Endothelial cell (in vitro differentiated cells): ENCODE measurements at regions not wholly inside any gene's neighbourhood (a gene's known extent, or its start where the extent isn't known, plus 50 kb on each side); places are given as distances from the start of the nearest gene placed in this dataset.
"Not testable (repeated sequence)": the region's sequence is repeated elsewhere in the genome, so short reads cannot be mapped to it uniquely, and the experiment has no call there.

Source experiments
- DNase-seq: peaks from one replicate; pipeline ENCODE4 v3.0.0; 2021; ENCODE audit warnings: low spot score
- H3K27ac Mint-ChIP-seq: one replicate; pipeline ENCODE4 v1.8.0; 2021; ENCODE audit warnings: mixed read lengths, inconsistent platforms; ENCODE audit not compliant: unreplicated experiment
- H3K27me3 Mint-ChIP-seq: one replicate; pipeline ENCODE4 v1.8.0; 2021; ENCODE audit warnings: mild to moderate bottlenecking, moderate library complexity, mixed read lengths, inconsistent platforms; ENCODE audit not compliant: unreplicated experiment
- H3K36me3 Mint-ChIP-seq: one replicate; pipeline ENCODE4 v1.8.0; 2021; ENCODE audit warnings: mild to moderate bottlenecking, low read depth, mixed read lengths, inconsistent platforms; ENCODE audit not compliant: unreplicated experiment
- H3K4me1 Mint-ChIP-seq: one replicate; pipeline ENCODE4 v1.8.0; 2021; ENCODE audit warnings: mild to moderate bottlenecking, mixed read lengths, inconsistent platforms; ENCODE audit not compliant: unreplicated experiment
- H3K4me3 Mint-ChIP-seq: one replicate; pipeline ENCODE4 v1.8.0; 2021; ENCODE audit warnings: mild to moderate bottlenecking, mixed read lengths, inconsistent platforms; ENCODE audit not compliant: unreplicated experiment
- H3K9me3 Mint-ChIP-seq: one replicate; pipeline ENCODE4 v1.8.0; 2021; ENCODE audit warnings: mixed read lengths, inconsistent platforms; ENCODE audit not compliant: unreplicated experiment
- CTCF ChIP-seq: fragments of 200-600 bp; sonication (generic); IDR thresholded peaks from one replicate; pipeline ENCODE4 v1.5.0; 2021; ENCODE audit warnings: antibody characterized with exemption; ENCODE audit not compliant: unreplicated experiment

GRCh38 chr5:102154791-102155605 is 141.1 kb downstream of the SLCO4C1 start:
- not testable (repeated sequence) for H3K9me3 Mint-ChIP-seq, H3K4me3 Mint-ChIP-seq, H3K4me1 Mint-ChIP-seq, H3K36me3 Mint-ChIP-seq, H3K27me3 Mint-ChIP-seq, H3K27ac Mint-ChIP-seq, DNase-seq

DNA sequence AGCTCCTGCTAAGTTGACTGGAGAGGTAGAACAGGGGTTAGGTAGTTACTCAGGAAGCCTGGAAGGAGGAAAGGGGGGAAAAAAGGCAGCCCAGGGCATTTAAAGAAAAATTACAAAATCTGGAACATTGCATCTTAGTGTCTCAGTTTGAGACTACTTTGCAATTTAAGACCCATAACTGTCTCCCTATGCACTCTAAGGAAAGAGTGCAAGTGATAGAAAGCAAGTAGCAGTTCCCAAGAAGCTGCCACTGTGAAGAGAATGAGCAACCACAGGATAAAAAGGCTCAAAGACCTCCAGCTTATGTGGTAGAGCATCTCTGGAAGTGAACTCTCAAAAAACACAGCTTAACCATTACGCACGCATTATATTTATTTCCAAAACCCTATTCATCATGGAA is 141.8 kb downstream of the SLCO4C1 start:
- Mint-ChIP-seq H3K4me1 (no peaks in the 10 kb centered on the region), H3K4me3 (no peak overlapping the region), H3K36me3 (no peaks in the 10 kb centered on the region), H3K9me3 (no peaks in the 10 kb centered on the region), H3K27ac (no peak overlapping the region), H3K27me3 (no peaks in the 10 kb centered on the region)
- TF ChIP-seq CTCF = no peak
- no peak for DNase-seq

- H3K4me3 Mint-ChIP-seq = no peak overlapping the region
Observed at GRCh38 chr5:102153003-102153759, 142.9 kb downstream of the SLCO4C1 start.

DNA sequence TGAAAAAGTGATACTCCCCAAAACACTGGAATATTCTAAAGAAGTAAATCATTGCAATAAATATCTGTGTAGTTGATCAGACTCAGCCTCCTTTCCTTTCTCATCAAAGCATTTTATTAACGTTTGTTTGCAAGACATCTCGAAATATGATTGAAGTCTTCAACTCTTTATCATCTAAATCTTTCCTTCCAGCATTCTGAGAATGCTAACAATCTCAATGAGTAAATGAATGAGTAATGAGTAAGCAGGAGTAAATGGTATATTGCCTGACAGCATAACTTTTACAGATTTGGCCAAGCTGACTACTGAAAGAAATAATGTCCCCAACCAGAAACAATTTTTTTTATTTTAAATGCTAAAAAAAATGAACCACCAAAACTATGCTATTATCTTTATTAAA is 157.1 kb downstream of the SLCO4C1 start:
- Mint-ChIP-seq H3K4me3 (no peak overlapping the region), H3K27ac (no peak overlapping the region), H3K27me3 (no peaks in the 10 kb centered on the region), H3K9me3 (no peaks in the 10 kb centered on the region), H3K36me3 (no peaks in the 10 kb centered on the region), H3K4me1 (no peaks in the 10 kb centered on the region)
- TF ChIP-seq CTCF = no peak
- no peak for DNase-seq

More at GRCh38 chr5:102153003-102153759, 142.9 kb downstream of the SLCO4C1 start:
- TF ChIP-seq CTCF = peak; percentile 50
- peak; percentile 24 for DNase-seq
- H3K9me3 Mint-ChIP-seq = no peaks in the 10 kb centered on the region
- no peaks in the 10 kb centered on the region for H3K27me3 Mint-ChIP-seq
- H3K27ac Mint-ChIP-seq = no peak overlapping the region
- no peaks in the 10 kb centered on the region for H3K36me3 Mint-ChIP-seq
- H3K4me1 Mint-ChIP-seq = no peaks in the 10 kb centered on the region

DNA sequence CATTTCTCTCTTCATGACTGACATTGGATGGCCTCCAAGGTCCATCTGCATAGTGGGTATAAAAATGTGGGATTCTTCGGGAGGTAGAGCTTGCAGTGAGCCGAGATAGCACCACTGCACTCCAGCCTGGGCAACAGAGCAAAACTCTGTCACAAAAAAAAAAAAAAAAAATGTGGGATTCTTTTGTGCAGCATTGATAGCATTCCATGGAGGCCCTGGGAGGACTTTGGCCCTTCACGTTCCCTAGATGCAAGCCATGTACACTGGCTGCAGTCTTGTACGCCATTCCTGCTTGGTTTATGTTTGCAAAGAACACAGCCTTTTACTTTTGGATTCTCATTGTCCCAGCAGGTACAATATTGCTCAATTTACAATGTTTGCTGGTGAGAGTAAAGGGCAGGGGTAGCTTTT is 157.8 kb downstream of the SLCO4C1 start:
- no peak overlapping the region for H3K4me3 Mint-ChIP-seq
- H3K36me3 Mint-ChIP-seq = no peaks in the 10 kb centered on the region
- H3K27me3 Mint-ChIP-seq = no peaks in the 10 kb centered on the region
- H3K4me1 Mint-ChIP-seq = no peaks in the 10 kb centered on the region
- TF ChIP-seq CTCF = no peak
- H3K27ac Mint-ChIP-seq = no peak overlapping the region
- no peaks in the 10 kb centered on the region for H3K9me3 Mint-ChIP-seq
- DNase-seq = no peak
